SU-DHL-6 (cell line): ENCODE measurements at regions not wholly inside any gene's neighbourhood (a gene's known extent, or its start where the extent isn't known, plus 50 kb on each side); places are given as distances from the start of the nearest gene placed in this dataset.

Experiments used
- H2AFZ ChIP-seq: fragments of 200-600 bp; sonication (generic); 2 replicates; pipeline ENCODE4 v1.6.1; 2014; ENCODE audit warnings: low read depth, mild to moderate bottlenecking, moderate library complexity, mixed read lengths, antibody characterized with exemption, low read length; ENCODE audit not compliant: severe bottlenecking
- H3F3A ChIP-seq: fragments of 200-600 bp; shearing (Covaris generic); 2 replicates; pipeline ENCODE4 v1.6.0; 2016; ENCODE audit warnings: antibody characterized with exemption, mild to moderate bottlenecking; ENCODE audit not compliant: insufficient read depth
- H3K27ac ChIP-seq: fragments of 200-600 bp; sonication (generic); 2 replicates; pipeline ENCODE4 v1.5.1; 2016; ENCODE audit warnings: low read depth, mild to moderate bottlenecking, low read length, moderate library complexity, mixed read lengths
- H3K27me3 ChIP-seq: fragments of 200-600 bp; sonication (generic), shearing (Covaris generic); 2 replicates; pipeline ENCODE4 v1.6.0; 2014; ENCODE audit warnings: mild to moderate bottlenecking, low read length
- H3K36me3 ChIP-seq: fragments of 200-600 bp; sonication (generic); 2 replicates; pipeline ENCODE4 v1.6.1; 2014; ENCODE audit warnings: mild to moderate bottlenecking, low read length, mixed read lengths
- H3K4me2 ChIP-seq: fragments of 300-600, 200-600 bp; shearing (Covaris generic), sonication (generic); 2 replicates; pipeline ENCODE4 v1.6.0; 2014; ENCODE audit warnings: low read length, low read depth, mild to moderate bottlenecking; ENCODE audit not compliant: poor library complexity, severe bottlenecking
- H3K4me3 ChIP-seq: fragments of 200-600 bp; sonication (generic); 2 replicates; pipeline ENCODE4 v1.5.1; 2014; ENCODE audit warnings: antibody characterized with exemption, low read length, mild to moderate bottlenecking, mixed read lengths; ENCODE audit not compliant: insufficient read depth, poor library complexity, severe bottlenecking
- H3K79me2 ChIP-seq: fragments of 200-600 bp; sonication (generic); 2 replicates; pipeline ENCODE4 v1.6.1; 2014; ENCODE audit warnings: mild to moderate bottlenecking, low read length, moderate library complexity; ENCODE audit not compliant: insufficient read depth
- H3K9ac ChIP-seq: fragments of 200-600 bp; sonication (generic); 2 replicates; pipeline ENCODE4 v1.7.0; 2014; ENCODE audit warnings: mild to moderate bottlenecking, low read length
- H3K9me2 ChIP-seq: fragments of 200-600 bp; sonication (generic); replicated peaks from 2 replicates; pipeline ENCODE4 v1.6.1; 2014; ENCODE audit warnings: low read length; ENCODE audit not compliant: insufficient read depth
- H3K9me3 ChIP-seq: fragments of 200-600 bp; sonication (generic); 2 replicates; pipeline ENCODE4 v1.6.1; 2014; ENCODE audit warnings: low read length, mixed read lengths; ENCODE audit not compliant: insufficient read depth
- H4K20me1 ChIP-seq: fragments of 200-600 bp; sonication (generic); 2 replicates; pipeline ENCODE4 v1.6.1; 2014; ENCODE audit warnings: low read depth, mild to moderate bottlenecking, antibody characterized with exemption, low read length, moderate library complexity, mixed read lengths
- EZH2phosphoT487 ChIP-seq: fragments of 200-600 bp; sonication (generic), shearing (Covaris generic); conservative IDR thresholded peaks from 2 replicates; pipeline ENCODE4 v1.6.1; 2018; ENCODE audit warnings: mild to moderate bottlenecking, antibody characterized with exemption, low read length, moderate library complexity, mixed read lengths
- TF ChIP-seq, protein P1 (sequence below): fragments of 200-600 bp; sonication (generic); IDR thresholded peaks from one replicate; pipeline ENCODE4 v1.5.1; 2017; ENCODE audit warnings: antibody characterized with exemption, mild to moderate bottlenecking, low read length, moderate library complexity; ENCODE audit not compliant: insufficient read depth, poor library complexity, severe bottlenecking

DNA sequence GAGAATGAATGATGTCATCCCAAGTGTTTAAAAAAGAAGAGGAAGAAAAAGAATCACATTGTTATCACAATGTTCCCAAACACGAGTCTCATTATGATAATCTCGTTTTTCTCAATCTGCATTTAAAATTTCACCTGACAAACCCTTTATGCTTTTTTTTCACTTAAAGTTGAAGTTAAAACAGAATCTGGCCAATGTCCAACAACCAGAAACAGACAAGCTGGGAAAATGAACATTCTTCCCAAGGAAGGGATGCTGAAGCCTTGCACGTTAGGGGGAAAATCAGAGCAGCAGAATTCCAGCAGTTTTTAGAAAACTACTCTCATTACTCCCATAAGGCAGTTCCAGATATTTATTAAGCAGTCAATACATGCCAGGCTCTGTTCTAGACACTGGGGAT is 245.3 kb downstream of the TMEM182 start:
- H3K4me2 ChIP-seq = no peak overlapping the region
- no peaks in the 10 kb centered on the region for H3F3A ChIP-seq
- TF ChIP-seq, protein P1, sequence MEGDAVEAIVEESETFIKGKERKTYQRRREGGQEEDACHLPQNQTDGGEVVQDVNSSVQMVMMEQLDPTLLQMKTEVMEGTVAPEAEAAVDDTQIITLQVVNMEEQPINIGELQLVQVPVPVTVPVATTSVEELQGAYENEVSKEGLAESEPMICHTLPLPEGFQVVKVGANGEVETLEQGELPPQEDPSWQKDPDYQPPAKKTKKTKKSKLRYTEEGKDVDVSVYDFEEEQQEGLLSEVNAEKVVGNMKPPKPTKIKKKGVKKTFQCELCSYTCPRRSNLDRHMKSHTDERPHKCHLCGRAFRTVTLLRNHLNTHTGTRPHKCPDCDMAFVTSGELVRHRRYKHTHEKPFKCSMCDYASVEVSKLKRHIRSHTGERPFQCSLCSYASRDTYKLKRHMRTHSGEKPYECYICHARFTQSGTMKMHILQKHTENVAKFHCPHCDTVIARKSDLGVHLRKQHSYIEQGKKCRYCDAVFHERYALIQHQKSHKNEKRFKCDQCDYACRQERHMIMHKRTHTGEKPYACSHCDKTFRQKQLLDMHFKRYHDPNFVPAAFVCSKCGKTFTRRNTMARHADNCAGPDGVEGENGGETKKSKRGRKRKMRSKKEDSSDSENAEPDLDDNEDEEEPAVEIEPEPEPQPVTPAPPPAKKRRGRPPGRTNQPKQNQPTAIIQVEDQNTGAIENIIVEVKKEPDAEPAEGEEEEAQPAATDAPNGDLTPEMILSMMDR = no peak
- no peak for TF ChIP-seq EZH2phosphoT487
- H2AFZ ChIP-seq = no peak overlapping the region
- H3K9me3 ChIP-seq = no peaks in the 10 kb centered on the region
- H3K79me2 ChIP-seq = no peaks in the 10 kb centered on the region
- H4K20me1 ChIP-seq = no peaks in the 10 kb centered on the region
- H3K4me3 ChIP-seq = no peak overlapping the region
- no peak overlapping the region for H3K9ac ChIP-seq
- no peaks in the 10 kb centered on the region for H3K27me3 ChIP-seq
- no peak overlapping the region for H3K27ac ChIP-seq
- no peaks in the 10 kb centered on the region for H3K36me3 ChIP-seq
- no peaks in the 10 kb centered on the region for H3K9me2 ChIP-seq

DNA sequence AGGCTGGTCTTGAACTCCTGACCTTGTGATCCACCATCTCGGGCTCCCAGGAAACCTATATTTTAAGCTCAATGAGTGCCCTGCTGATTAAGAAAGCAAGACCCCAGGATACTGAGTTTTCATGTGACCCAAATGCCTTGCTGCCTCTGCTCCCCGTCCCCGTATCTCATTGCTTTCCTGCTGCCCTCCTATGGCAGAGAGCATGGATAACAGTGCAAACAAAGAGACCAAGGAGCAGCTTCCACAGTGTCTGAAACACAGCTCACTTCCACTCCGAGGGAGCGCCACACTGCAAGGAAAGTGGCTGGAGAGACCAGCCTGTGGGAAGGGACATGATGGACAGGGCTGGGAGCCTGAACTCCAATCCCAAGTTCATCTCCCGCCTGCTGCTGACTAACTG is 246.8 kb downstream of the TMEM182 start:
- Histone ChIP-seq H4K20me1 (no peaks in the 10 kb centered on the region), H2AFZ (no peak overlapping the region), H3F3A (no peaks in the 10 kb centered on the region)

DNA sequence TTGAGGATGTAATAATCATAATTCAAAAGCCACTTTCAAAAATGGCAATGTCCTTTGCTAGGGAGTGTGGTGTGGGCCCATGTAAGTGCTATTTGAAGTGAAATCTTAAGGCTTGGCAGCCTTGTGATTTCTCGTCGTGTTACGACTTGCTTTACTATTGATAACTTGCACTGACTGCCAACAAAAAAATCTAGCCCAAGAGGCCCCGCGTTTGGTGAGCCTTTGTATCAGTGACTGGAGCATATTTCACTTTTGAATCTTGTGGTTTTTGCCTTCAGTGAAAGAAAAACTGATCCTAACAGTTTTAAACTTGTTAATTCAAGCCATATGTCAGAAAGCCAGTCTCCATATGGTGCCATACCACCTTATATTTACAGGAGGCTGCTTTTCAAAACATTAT is 248.0 kb downstream of the TMEM182 start:
- Histone ChIP-seq H3K4me3 (no peak overlapping the region), H4K20me1 (no peaks in the 10 kb centered on the region), H3K9me2 (no peaks in the 10 kb centered on the region), H3K9ac (no peak overlapping the region), H3K79me2 (no peaks in the 10 kb centered on the region), H2AFZ (no peak overlapping the region), H3F3A (no peaks in the 10 kb centered on the region), H3K36me3 (no peaks in the 10 kb centered on the region), H3K27me3 (no peaks in the 10 kb centered on the region), H3K9me3 (no peaks in the 10 kb centered on the region), H3K27ac (no peak overlapping the region), H3K4me2 (no peak overlapping the region)
- no peak for TF ChIP-seq EZH2phosphoT487
- TF ChIP-seq, protein P1 = no peak

More for the DNA sequence above, 246.8 kb downstream of the TMEM182 start:
- H3K4me3 ChIP-seq = no peak overlapping the region
- H3K9me2 ChIP-seq = no peaks in the 10 kb centered on the region
- H3K9ac ChIP-seq = no peak overlapping the region
- no peaks in the 10 kb centered on the region for H3K79me2 ChIP-seq
- no peaks in the 10 kb centered on the region for H3K9me3 ChIP-seq
- no peaks in the 10 kb centered on the region for H3K36me3 ChIP-seq
- H3K27ac ChIP-seq = no peak overlapping the region
- TF ChIP-seq, protein P1 = no peak
- TF ChIP-seq EZH2phosphoT487 = no peak
- H3K4me2 ChIP-seq = no peak overlapping the region
- no peaks in the 10 kb centered on the region for H3K27me3 ChIP-seq

DNA sequence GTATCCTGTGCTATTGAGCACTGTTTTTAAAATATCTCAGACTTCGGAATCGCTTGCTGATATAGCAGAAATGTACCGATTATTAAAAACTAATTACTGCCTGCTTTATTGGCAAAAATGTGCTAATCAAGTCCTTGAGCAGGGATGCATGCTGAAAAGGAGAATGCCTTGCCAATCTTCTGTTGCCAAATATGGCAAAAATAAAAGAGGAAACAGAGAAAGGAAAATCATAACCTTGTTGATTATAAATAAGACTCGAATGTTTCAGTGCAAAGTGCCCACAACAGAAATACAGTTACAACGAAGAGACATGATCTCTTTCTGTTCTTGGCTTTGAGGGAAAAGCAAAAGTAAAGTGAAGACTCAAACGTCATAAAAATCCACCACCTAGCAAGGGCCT is 248.5 kb downstream of the TMEM182 start:
- Histone ChIP-seq H3K36me3 (no peaks in the 10 kb centered on the region), H3K27me3 (no peaks in the 10 kb centered on the region)

More for the DNA sequence above, 248.5 kb downstream of the TMEM182 start:
- no peaks in the 10 kb centered on the region for H3K9me3 ChIP-seq
- no peak for TF ChIP-seq EZH2phosphoT487
- TF ChIP-seq, protein P1 = no peak
- no peaks in the 10 kb centered on the region for H3F3A ChIP-seq
- no peak overlapping the region for H3K27ac ChIP-seq
- H3K9me2 ChIP-seq = no peaks in the 10 kb centered on the region
- H2AFZ ChIP-seq = no peak overlapping the region
- no peak overlapping the region for H3K9ac ChIP-seq
- H3K4me3 ChIP-seq = no peak overlapping the region
- H3K79me2 ChIP-seq = no peaks in the 10 kb centered on the region
- no peaks in the 10 kb centered on the region for H4K20me1 ChIP-seq
- H3K4me2 ChIP-seq = no peak overlapping the region
